Muscle of leg (tissue), 3 donors: ENCODE measurements at regions not wholly inside any gene's neighbourhood (a gene's known extent, or its start where the extent isn't known, plus 50 kb on each side); places are given as distances from the start of the nearest gene placed in this dataset.
A peak's percentile ranks its signal among the peaks of the same experiment; 100 is the strongest.

Experiments used
- DNase-seq: peaks from one replicate; pipeline ENCODE4 v3.0.0; 2013
- H3K27ac ChIP-seq: one replicate; pipeline ENCODE4 v1.5.1; 2013; ENCODE audit warnings: mild to moderate bottlenecking, low read length, control low read depth
- H3K27me3 ChIP-seq: one replicate; pipeline ENCODE4 v1.6.1; 2013; ENCODE audit warnings: low read length; ENCODE audit not compliant: control insufficient read depth, insufficient read depth
- H3K36me3 ChIP-seq: one replicate; pipeline ENCODE4 v1.6.1; 2013; ENCODE audit warnings: low read length; ENCODE audit not compliant: control insufficient read depth, insufficient read depth
- H3K4me1 ChIP-seq: one replicate; pipeline ENCODE4 v1.6.1; 2013; ENCODE audit warnings: low read length; ENCODE audit not compliant: control insufficient read depth, insufficient read depth
- H3K4me3 ChIP-seq: one replicate; pipeline ENCODE4 v1.5.1; 2013; ENCODE audit warnings: low read length, control low read depth
- H3K9me3 ChIP-seq: replicated peaks from 2 replicates; pipeline ENCODE4 v1.6.1; 2013; ENCODE audit warnings: low read depth, low read length; ENCODE audit not compliant: control insufficient read depth
- WGBS: methylation state at CpG from one replicate; pipeline ENCODE4 v1.1.5; 2013; ENCODE audit warnings: missing lambda C conversion rate; ENCODE audit not compliant: insufficient coverage; 5-methylcytosine and 5-hydroxymethylcytosine counted together

GRCh38 chr5:152246401-152246800 is 158.7 kb downstream of the NMUR2 start:
- H3K36me3 ChIP-seq: no peaks in the 10 kb centered on the region
- no peak overlapping the region for H3K4me3 ChIP-seq
- H3K4me1 ChIP-seq: no peaks in the 10 kb centered on the region
- H3K9me3 ChIP-seq: no peaks in the 10 kb centered on the region
- H3K27me3 ChIP-seq: no peaks in the 10 kb centered on the region
- WGBS: no CpG with 5 or more reads among the region's 5 CpGs
- DNase-seq: peak; percentile 58
- H3K27ac ChIP-seq: no peak overlapping the region

GRCh38 chr5:152237531-152237930 is 167.5 kb downstream of the NMUR2 start:
- 68% methylated on average over 2 of the region's 2 CpGs for WGBS
- H3K9me3 ChIP-seq: no peaks in the 10 kb centered on the region

GRCh38 chr5:152226191-152226590 is 178.9 kb downstream of the NMUR2 start:
- WGBS: 82% methylated on average over 3 of the region's 7 CpGs
- Histone ChIP-seq H3K4me1 (no peaks in the 10 kb centered on the region), H3K27me3 (no peaks in the 10 kb centered on the region)

More at GRCh38 chr5:152237531-152237930, 167.5 kb downstream of the NMUR2 start:
- Histone ChIP-seq H3K36me3 (no peaks in the 10 kb centered on the region), H3K4me1 (no peaks in the 10 kb centered on the region), H3K27ac (no peak overlapping the region), H3K27me3 (no peaks in the 10 kb centered on the region), H3K4me3 (no peak overlapping the region)
- DNase-seq: no peak

GRCh38 chr5:152221721-152222629 is 183.1 kb downstream of the NMUR2 start:
- Histone ChIP-seq H3K27me3 (no peaks in the 10 kb centered on the region), H3K9me3 (no peaks in the 10 kb centered on the region), H3K4me3 (no peak overlapping the region), H3K4me1 (no peaks in the 10 kb centered on the region), H3K36me3 (no peaks in the 10 kb centered on the region), H3K27ac (no peak overlapping the region)
- 60% methylated on average over 2 of the region's 5 CpGs for WGBS
- DNase-seq: no peak

More at GRCh38 chr5:152226191-152226590, 178.9 kb downstream of the NMUR2 start:
- Histone ChIP-seq H3K9me3 (no peaks in the 10 kb centered on the region), H3K4me3 (no peak overlapping the region), H3K27ac (no peak overlapping the region), H3K36me3 (no peaks in the 10 kb centered on the region)
- DNase-seq: no peak

GRCh38 chr5:152218694-152219093 is 186.4 kb downstream of the NMUR2 start:
- Histone ChIP-seq H3K9me3 (peaks cover 2% of the 10 kb centered on the region), H3K4me3 (no peak overlapping the region), H3K4me1 (no peaks in the 10 kb centered on the region), H3K36me3 (no peaks in the 10 kb centered on the region), H3K27me3 (no peaks in the 10 kb centered on the region), H3K27ac (no peak overlapping the region)
- no CpG with 5 or more reads among the region's 3 CpGs for whole genome bisulfite sequencing
- DNase-seq: no peak

- no peak for DNase-seq
- Histone ChIP-seq H3K4me1 (no peaks in the 10 kb centered on the region), H3K27ac (no peak overlapping the region), H3K27me3 (no peaks in the 10 kb centered on the region), H3K9me3 (no peaks in the 10 kb centered on the region), H3K36me3 (no peaks in the 10 kb centered on the region), H3K4me3 (no peak overlapping the region)
- 38% methylated on average over 1 of the region's 1 CpG for WGBS
These were observed 199.3 kb downstream of the NMUR2 start for GRCh38 chr5:152205804-152206203.

- Histone ChIP-seq H3K9me3 (no peaks in the 10 kb centered on the region), H3K4me3 (no peak overlapping the region), H3K36me3 (no peaks in the 10 kb centered on the region), H3K27me3 (no peaks in the 10 kb centered on the region), H3K27ac (no peak overlapping the region), H3K4me1 (no peaks in the 10 kb centered on the region)
- DNase-seq: no peak
- no CpG with 5 or more reads among the region's 1 CpG for WGBS
These were observed 202.8 kb downstream of the NMUR2 start for GRCh38 chr5:152202321-152202720.

GRCh38 chr5:152193391-152194107 is 211.5 kb downstream of the NMUR2 start:
- Histone ChIP-seq H3K27ac (no peak overlapping the region), H3K36me3 (no peaks in the 10 kb centered on the region), H3K4me1 (no peaks in the 10 kb centered on the region), H3K9me3 (no peaks in the 10 kb centered on the region), H3K27me3 (no peaks in the 10 kb centered on the region), H3K4me3 (no peak overlapping the region)
- DNase-seq: no peak

- Histone ChIP-seq H3K27ac (no peak overlapping the region), H3K27me3 (no peaks in the 10 kb centered on the region), H3K4me3 (no peak overlapping the region), H3K9me3 (no peaks in the 10 kb centered on the region), H3K4me1 (no peaks in the 10 kb centered on the region), H3K36me3 (no peaks in the 10 kb centered on the region)
- peak; percentile 25 for DNase-seq
These were observed 216.8 kb downstream of the NMUR2 start for GRCh38 chr5:152188251-152188650.

- Histone ChIP-seq H3K27me3 (no peaks in the 10 kb centered on the region), H3K4me3 (no peak overlapping the region), H3K4me1 (no peaks in the 10 kb centered on the region), H3K9me3 (no peaks in the 10 kb centered on the region), H3K36me3 (no peaks in the 10 kb centered on the region), H3K27ac (no peak overlapping the region)
- no peak for DNase-seq
These were observed 217.4 kb downstream of the NMUR2 start for GRCh38 chr5:152187668-152188067.
